A673 (cell line): ENCODE measurements at regions not wholly inside any gene's neighbourhood (a gene's known extent, or its start where the extent isn't known, plus 50 kb on each side); places are given as distances from the start of the nearest gene placed in this dataset.

Experiments used
- BruUV-seq: library from RNA; stranded (reverse); fragments of 400-500 nt; replicated peaks from 2 replicates; lab custom pipeline; 2021; lab: Mats Ljungman, UMichigan
- CTCF ChIA-PET: fragments of 300-600 bp; sonication (Branson Sonifier 250); formaldehyde crosslinking; loops from one replicate; lab custom pipeline; 2022; ENCODE audit warnings: antibody characterized with exemption; lab: Charles Lee
- POLR2A ChIA-PET: fragments of 300-600 bp; sonication (Branson Sonifier 250); formaldehyde crosslinking; loops from one replicate; lab custom pipeline; 2022; ENCODE audit warnings: antibody characterized with exemption; ENCODE audit not compliant: low non-redundant PET; lab: Charles Lee
- DNase-seq: peaks from one replicate; pipeline ENCODE4 v3.0.0-alpha.2; 2015; ENCODE audit warnings: low spot score
- H3K27ac ChIP-seq: fragments of 200-600 bp; sonication (generic); 2 replicates; pipeline ENCODE4 v1.5.1; 2016; ENCODE audit warnings: mixed run types, low read depth, mild to moderate bottlenecking, mixed read lengths, antibody characterized with exemption, low read length; ENCODE audit not compliant: poor library complexity, severe bottlenecking
- H3K27me3 ChIP-seq: fragments of 200-600 bp; sonication (generic); replicated peaks from 2 replicates; pipeline ENCODE4 v1.6.1; 2017; ENCODE audit warnings: mixed run types, low read depth, mild to moderate bottlenecking, mixed read lengths, antibody characterized with exemption, low read length; ENCODE audit not compliant: insufficient read depth, poor library complexity
- H3K36me3 ChIP-seq: fragments of 200-600 bp; sonication (generic); 2 replicates; pipeline ENCODE4 v1.6.1; 2016; ENCODE audit warnings: mixed run types, mild to moderate bottlenecking, mixed read lengths, antibody characterized with exemption, low read length; ENCODE audit not compliant: insufficient read depth, poor library complexity, severe bottlenecking
- H3K4me1 ChIP-seq: fragments of 200-600 bp; sonication (generic); 2 replicates; pipeline ENCODE4 v1.6.1; 2017; ENCODE audit warnings: mixed run types, mild to moderate bottlenecking, mixed read lengths, antibody characterized with exemption, low read length; ENCODE audit not compliant: insufficient read depth, poor library complexity, severe bottlenecking
- H3K4me3 ChIP-seq: fragments of 200-600 bp; sonication (generic); 2 replicates; pipeline ENCODE4 v1.5.1; 2016; ENCODE audit warnings: low read depth, mixed run types, mild to moderate bottlenecking, mixed read lengths, low read length; ENCODE audit not compliant: poor library complexity, severe bottlenecking
- H3K9me3 ChIP-seq: fragments of 200-600 bp; sonication (generic); 2 replicates; pipeline ENCODE4 v1.6.1; 2016; ENCODE audit warnings: mixed run types, low read depth, mild to moderate bottlenecking, mixed read lengths, antibody characterized with exemption, low read length; ENCODE audit not compliant: poor library complexity, severe bottlenecking
- EZH2 ChIP-seq: fragments of 200-600 bp; sonication (generic); IDR thresholded peaks from 2 replicates; pipeline ENCODE4 v1.6.1; 2017; ENCODE audit warnings: borderline replicate concordance, low read depth, mild to moderate bottlenecking, mixed read lengths, antibody characterized with exemption, low read length; ENCODE audit not compliant: poor library complexity, severe bottlenecking
- intact Hi-C: fragments of 100-400 bp; cut with micrococcal nuclease; formaldehyde crosslinking; loops from one replicate; pipeline ENCODE4 v1.10.0; 2022; ENCODE audit not compliant: unreplicated experiment
- TF ChIP-seq, protein P1 (sequence below): fragments of 300-800, 200-600 bp; sonication (generic); conservative IDR thresholded peaks from 2 replicates; pipeline ENCODE4 v1.5.1; 2017; ENCODE audit warnings: low read depth, mild to moderate bottlenecking, antibody characterized with exemption, low read length, moderate library complexity, mixed read lengths

DNA sequence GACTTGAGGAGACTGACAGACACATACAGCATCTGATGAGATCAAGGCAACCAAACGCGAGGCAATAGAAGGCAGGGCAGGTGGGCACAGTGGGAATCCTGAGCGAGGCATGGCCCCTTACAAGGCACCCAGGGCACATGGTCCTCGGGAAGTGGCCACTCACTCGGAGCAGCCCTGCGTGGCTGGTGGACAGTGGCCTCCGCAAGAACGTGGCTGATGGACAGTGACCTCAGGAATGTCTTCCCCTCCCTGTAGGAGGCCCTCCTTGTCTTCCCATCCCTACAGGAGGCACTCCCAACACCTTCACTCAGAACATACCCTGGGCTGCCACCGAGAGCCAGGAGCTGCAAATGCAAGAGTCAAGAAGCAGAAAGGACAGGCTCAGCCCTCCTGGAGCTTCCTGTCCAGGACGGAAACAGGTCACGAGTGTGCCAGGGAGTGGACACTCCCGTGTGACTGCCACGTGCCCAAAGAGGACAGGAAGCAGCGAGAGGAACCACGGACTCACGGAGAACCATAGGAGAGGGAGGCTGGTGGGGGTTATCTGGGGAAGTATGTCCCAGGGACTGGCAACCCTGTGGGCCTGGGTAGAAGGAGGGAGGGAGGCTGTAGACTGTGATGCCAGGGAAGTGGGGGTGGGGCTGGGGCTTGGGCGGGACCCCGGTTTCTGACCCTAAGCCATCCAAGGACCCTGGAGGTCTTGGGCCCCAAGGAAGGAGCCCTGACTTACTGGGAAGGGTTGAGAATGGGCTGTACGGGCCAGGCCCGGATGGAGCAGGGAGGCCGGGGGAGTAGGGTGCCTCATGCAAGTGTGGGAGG, 321.9 kb upstream of the IRX4 start:
- BruUV-seq = no TSS peak
- CTCF ChIA-PET = no interaction called here
- no peak for TF ChIP-seq EZH2
- TF ChIP-seq, protein P1, sequence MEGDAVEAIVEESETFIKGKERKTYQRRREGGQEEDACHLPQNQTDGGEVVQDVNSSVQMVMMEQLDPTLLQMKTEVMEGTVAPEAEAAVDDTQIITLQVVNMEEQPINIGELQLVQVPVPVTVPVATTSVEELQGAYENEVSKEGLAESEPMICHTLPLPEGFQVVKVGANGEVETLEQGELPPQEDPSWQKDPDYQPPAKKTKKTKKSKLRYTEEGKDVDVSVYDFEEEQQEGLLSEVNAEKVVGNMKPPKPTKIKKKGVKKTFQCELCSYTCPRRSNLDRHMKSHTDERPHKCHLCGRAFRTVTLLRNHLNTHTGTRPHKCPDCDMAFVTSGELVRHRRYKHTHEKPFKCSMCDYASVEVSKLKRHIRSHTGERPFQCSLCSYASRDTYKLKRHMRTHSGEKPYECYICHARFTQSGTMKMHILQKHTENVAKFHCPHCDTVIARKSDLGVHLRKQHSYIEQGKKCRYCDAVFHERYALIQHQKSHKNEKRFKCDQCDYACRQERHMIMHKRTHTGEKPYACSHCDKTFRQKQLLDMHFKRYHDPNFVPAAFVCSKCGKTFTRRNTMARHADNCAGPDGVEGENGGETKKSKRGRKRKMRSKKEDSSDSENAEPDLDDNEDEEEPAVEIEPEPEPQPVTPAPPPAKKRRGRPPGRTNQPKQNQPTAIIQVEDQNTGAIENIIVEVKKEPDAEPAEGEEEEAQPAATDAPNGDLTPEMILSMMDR = no peak
- Histone ChIP-seq H3K27ac (no peak overlapping the region), H3K4me3 (no peak overlapping the region), H3K4me1 (no peaks in the 10 kb centered on the region), H3K36me3 (no peaks in the 10 kb centered on the region), H3K9me3 (no peaks in the 10 kb centered on the region), H3K27me3 (no peaks in the 10 kb centered on the region)
- no peak for DNase-seq
- intact Hi-C loops = no loop called here
- POLR2A ChIA-PET = no interaction called here

DNA sequence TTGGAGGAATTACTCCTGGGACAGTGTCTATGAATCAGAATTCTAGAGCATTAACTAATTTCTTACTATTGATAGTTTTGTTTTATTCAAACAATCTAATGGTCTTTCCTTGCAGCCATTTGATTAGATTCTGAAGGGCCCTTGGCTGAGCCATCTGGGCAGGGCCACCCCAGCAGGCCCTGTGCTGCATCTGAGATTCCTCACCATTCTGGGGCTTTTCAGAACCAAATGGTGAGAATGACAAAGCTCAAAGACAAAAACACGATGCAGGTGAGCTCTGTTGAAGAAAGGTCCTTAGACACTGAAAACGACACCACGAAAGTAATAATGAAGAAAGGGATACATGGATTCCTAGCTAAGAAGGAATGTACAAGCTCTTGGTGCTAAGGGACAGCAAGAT, 321.0 kb upstream of the IRX4 start:
- ChIA-PET CTCF (no interaction called here), POLR2A (no interaction called here)
- Histone ChIP-seq H3K4me3 (no peak overlapping the region), H3K9me3 (no peaks in the 10 kb centered on the region), H3K4me1 (no peaks in the 10 kb centered on the region), H3K27ac (no peak overlapping the region), H3K27me3 (no peaks in the 10 kb centered on the region), H3K36me3 (no peaks in the 10 kb centered on the region)
- BruUV-seq = no TSS peak
- no peak for DNase-seq
- intact Hi-C loops = no loop called here
- no peak for TF ChIP-seq EZH2
- TF ChIP-seq, protein P1 = no peak

DNA sequence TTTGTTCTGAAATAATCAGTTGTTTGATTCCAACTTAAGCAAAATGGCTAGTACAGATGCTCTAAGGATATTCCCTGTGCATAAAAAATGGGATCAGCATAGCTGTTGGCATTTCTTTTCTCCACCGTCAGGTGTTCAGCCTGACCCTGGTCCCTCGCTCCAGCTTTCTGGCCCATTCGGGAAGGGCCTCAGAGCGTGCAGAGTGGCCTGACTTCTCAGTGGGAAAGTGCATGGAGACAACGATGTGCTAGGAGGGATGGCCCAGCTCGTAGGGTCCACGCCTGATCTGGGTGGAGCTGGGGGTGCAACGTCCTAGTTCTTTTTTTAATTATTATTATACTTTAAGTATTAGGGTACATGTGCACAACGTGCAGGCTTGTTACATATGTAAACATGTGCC, 319.1 kb upstream of the IRX4 start:
- Histone ChIP-seq H3K4me1 (no peaks in the 10 kb centered on the region), H3K27me3 (no peaks in the 10 kb centered on the region), H3K36me3 (no peaks in the 10 kb centered on the region), H3K4me3 (no peak overlapping the region), H3K9me3 (no peaks in the 10 kb centered on the region), H3K27ac (no peak overlapping the region)
- DNase-seq = no peak
- intact Hi-C loops = no loop called here
- POLR2A ChIA-PET = no interaction called here
- BruUV-seq = no TSS peak
- TF ChIP-seq, protein P1 = no peak
- no peak for TF ChIP-seq EZH2
- CTCF ChIA-PET = no interaction called here
